ENCODE measurements at regions not wholly inside any gene's neighbourhood (a gene's known extent, or its start where the extent isn't known, plus 50 kb on each side); places are given as distances from the start of the nearest gene placed in this dataset.

DNA sequence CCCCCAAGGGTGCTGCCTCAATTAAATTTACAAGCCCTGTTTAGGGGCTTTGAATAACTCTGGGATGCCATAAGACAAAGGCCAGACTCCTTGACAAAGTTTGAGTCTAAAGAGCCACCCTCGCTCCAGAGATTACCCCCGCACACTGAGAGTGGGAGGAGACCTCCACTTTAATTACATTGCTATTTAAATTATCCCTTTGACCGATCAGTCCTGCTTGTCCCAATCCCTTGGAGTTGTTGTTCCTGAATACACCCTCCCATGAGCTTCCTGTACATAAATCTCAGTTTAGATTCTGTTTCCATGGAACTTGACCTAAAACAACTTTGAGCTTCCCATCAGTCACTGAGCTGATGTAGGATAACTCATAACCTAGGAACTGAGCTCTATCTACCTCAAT, 596.3 kb downstream of the PYDC2 start:
- TF ChIP-seq POLR2A (IDR thresholded peaks at IDR 0.05) (no peak), CTCF (IDR thresholded peaks at IDR 0.05) (no peak)

All from vagina (tissue), 2 donors.